Suprapubic skin (tissue), 4 donors: ENCODE measurements at regions not wholly inside any gene's neighbourhood (a gene's known extent, or its start where the extent isn't known, plus 50 kb on each side); places are given as distances from the start of the nearest gene placed in this dataset.

Source experiments
- DNase-seq, 2 donors: peaks; one replicate each; pipeline ENCODE4 v3.0.0-alpha.2; 2019; ENCODE audit warnings: low spot score in 2 of 2
- H3K27ac ChIP-seq: fragments of 200-600 bp; sonication (generic); one replicate; pipeline ENCODE4 v1.5.1; 2019
- H3K27me3 ChIP-seq: fragments of 200-600 bp; sonication (generic); one replicate; pipeline ENCODE4 v1.5.1; 2019
- H3K36me3 ChIP-seq: fragments of 200-600 bp; sonication (generic); one replicate; pipeline ENCODE4 v1.5.1; 2019
- H3K4me1 ChIP-seq: fragments of 200-600 bp; sonication (generic); one replicate; pipeline ENCODE4 v1.5.1; 2019
- H3K4me3 ChIP-seq: fragments of 200-600 bp; sonication (generic); one replicate; pipeline ENCODE4 v1.5.1; 2019; ENCODE audit warnings: mild to moderate bottlenecking
- H3K9me3 ChIP-seq: fragments of 200-600 bp; sonication (generic); one replicate; pipeline ENCODE4 v1.5.1; 2019
- CTCF ChIP-seq, 2 donors: fragments of 200-600 bp in 1 of 2; fragments of 450-650 bp in 1 of 2; sonication (generic) in 1 of 2; IDR thresholded peaks; one replicate each; pipeline ENCODE4 v1.5.1; 2016 to 2019; ENCODE audit warnings: antibody characterized with exemption in 2 of 2, mild to moderate bottlenecking in 1 of 2, moderate library complexity in 1 of 2
- EP300 ChIP-seq: sonication (generic); formaldehyde crosslinking; IDR thresholded peaks from one replicate; pipeline ENCODE4 v1.6.1; 2017; ENCODE audit warnings: antibody characterized with exemption
- POLR2A ChIP-seq, 2 donors: fragments of 450-650 bp; IDR thresholded peaks; one replicate each; pipeline ENCODE4 v1.6.1; 2017; ENCODE audit warnings: antibody characterized with exemption in 2 of 2, mild to moderate bottlenecking in 2 of 2, moderate library complexity in 2 of 2
- POLR2AphosphoS5 ChIP-seq, 3 donors: sonication (generic); formaldehyde crosslinking; IDR thresholded peaks; one replicate each; pipeline ENCODE4 v1.6.1; 2017; ENCODE audit warnings: antibody characterized with exemption in 3 of 3
- WGBS: methylation state at CpG from one replicate; pipeline ENCODE4 v1.1.5; 2018; 5-methylcytosine and 5-hydroxymethylcytosine counted together

DNA sequence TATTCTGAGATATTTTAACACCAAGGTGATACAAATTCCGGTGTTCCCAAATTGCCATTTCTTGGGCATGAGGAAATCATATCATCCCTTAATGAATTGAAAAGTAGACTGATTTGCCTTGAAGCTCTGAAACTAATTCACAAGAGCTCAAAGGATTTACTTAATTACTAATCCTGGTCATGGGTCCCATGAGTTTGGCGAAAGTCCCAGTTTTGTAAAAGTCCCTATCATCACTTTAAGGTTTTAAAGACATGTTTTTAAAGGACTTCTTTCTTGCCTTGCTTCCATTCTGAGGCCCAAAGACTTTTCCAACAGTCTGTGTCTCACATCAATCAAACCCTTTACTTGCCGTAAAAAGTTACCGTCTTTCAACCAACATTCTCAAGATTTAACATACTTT, 377.9 kb downstream of the DNAJB9 start:
- Histone ChIP-seq H3K4me3 (no peak overlapping the region), H3K4me1 (no peaks in the 10 kb centered on the region), H3K27me3 (no peaks in the 10 kb centered on the region), H3K36me3 (no peaks in the 10 kb centered on the region), H3K27ac (no peak overlapping the region), H3K9me3 (peaks cover 9% of the 10 kb centered on the region)
- TF ChIP-seq POLR2AphosphoS5 (IDR thresholded peaks at IDR 0.05) = no peak
- TF ChIP-seq POLR2A (IDR thresholded peaks at IDR 0.05) = no peak
- TF ChIP-seq CTCF (IDR thresholded peaks at IDR 0.05) = no peak
- TF ChIP-seq EP300 = no peak
- 78% methylated on average over 4 of the region's 4 CpGs for WGBS
- no peak for DNase-seq

- no peaks in the 10 kb centered on the region for H3K27me3 ChIP-seq
- H3K9me3 ChIP-seq = no peaks in the 10 kb centered on the region
- 62% methylated on average over 2 of the region's 2 CpGs for WGBS
- no peaks in the 10 kb centered on the region for H3K36me3 ChIP-seq
- no peaks in the 10 kb centered on the region for H3K4me1 ChIP-seq
- no peak for DNase-seq
- H3K4me3 ChIP-seq = no peak overlapping the region
- TF ChIP-seq EP300 = no peak
- H3K27ac ChIP-seq = no peak overlapping the region
Observed at GRCh38 chr7:108972004-108972403, 402.3 kb downstream of the DNAJB9 start.

- Histone ChIP-seq H3K9me3 (no peaks in the 10 kb centered on the region), H3K27me3 (no peaks in the 10 kb centered on the region), H3K4me3 (no peak overlapping the region), H3K36me3 (no peaks in the 10 kb centered on the region), H3K4me1 (no peaks in the 10 kb centered on the region), H3K27ac (no peak overlapping the region)
- 89% methylated on average over 1 of the region's 1 CpG for WGBS
- no peak for DNase-seq
- TF ChIP-seq POLR2A (IDR thresholded peaks at IDR 0.05) (no peak), EP300 (no peak), CTCF (IDR thresholded peaks at IDR 0.05) (no peak), POLR2AphosphoS5 (IDR thresholded peaks at IDR 0.05) (no peak)
Observed at GRCh38 chr7:108973075-108973474, 403.4 kb downstream of the DNAJB9 start.

DNA sequence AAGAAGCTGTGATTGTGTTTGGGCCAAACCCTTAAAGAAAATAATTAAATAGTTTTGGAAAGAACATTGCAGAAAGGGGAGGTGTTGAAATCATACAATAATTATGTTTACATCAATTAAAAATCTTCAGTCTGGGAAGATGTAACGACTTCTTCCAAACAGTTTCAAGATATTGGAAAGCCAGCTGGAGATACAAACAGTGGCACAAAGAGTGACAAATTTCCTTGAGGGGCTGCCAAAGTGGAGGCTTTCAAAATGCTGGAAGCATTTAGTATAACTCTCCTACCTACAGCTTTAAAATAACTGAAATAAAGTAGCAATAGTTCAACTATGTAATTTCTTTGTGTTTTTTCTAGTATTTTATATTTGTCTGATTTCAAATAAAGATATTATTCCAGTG, 405.0 kb downstream of the DNAJB9 start:
- Histone ChIP-seq H3K4me1 (no peaks in the 10 kb centered on the region), H3K27me3 (no peaks in the 10 kb centered on the region), H3K4me3 (no peak overlapping the region), H3K9me3 (no peaks in the 10 kb centered on the region), H3K36me3 (no peaks in the 10 kb centered on the region), H3K27ac (no peak overlapping the region)
- 31% methylated on average over 1 of the region's 1 CpG for WGBS
- TF ChIP-seq POLR2AphosphoS5 (IDR thresholded peaks at IDR 0.05) (no peak), CTCF (IDR thresholded peaks at IDR 0.05) (no peak), POLR2A (IDR thresholded peaks at IDR 0.05) (no peak), EP300 (no peak)
- DNase-seq = no peak

DNA sequence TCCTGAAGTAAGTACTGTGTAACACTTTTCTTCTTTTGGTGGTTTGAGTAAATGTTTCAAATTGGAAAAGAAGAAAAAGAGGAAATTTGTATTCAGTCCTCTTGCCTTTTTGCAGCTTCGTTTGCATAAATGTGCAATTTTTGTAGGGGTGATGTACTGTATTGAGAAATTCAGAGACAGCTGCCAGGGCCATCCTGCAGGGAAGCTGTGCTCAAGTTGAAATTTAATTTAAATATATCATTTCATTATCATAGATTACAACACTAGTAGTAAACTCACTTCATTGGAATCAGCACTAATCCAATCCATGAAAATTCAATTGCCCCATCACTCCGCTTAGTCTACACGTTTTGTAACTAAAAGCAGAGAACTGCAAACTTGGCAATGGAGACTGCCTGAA, 415.4 kb downstream of the DNAJB9 start:
- WGBS = 67% methylated on average over 3 of the region's 3 CpGs
- H3K9me3 ChIP-seq = peaks cover 9% of the 10 kb centered on the region
- H3K27me3 ChIP-seq = no peaks in the 10 kb centered on the region
- no peaks in the 10 kb centered on the region for H3K36me3 ChIP-seq
- no peak overlapping the region for H3K4me3 ChIP-seq
- TF ChIP-seq EP300 (no peak), CTCF (IDR thresholded peaks at IDR 0.05) (no peak), POLR2A (IDR thresholded peaks at IDR 0.05) (no peak), POLR2AphosphoS5 (IDR thresholded peaks at IDR 0.05) (no peak)
- no peak overlapping the region for H3K27ac ChIP-seq
- no peaks in the 10 kb centered on the region for H3K4me1 ChIP-seq
- DNase-seq = no peak

GRCh38 chr7:108989319-108989718, 419.6 kb downstream of the DNAJB9 start:
- H3K27me3 ChIP-seq = no peaks in the 10 kb centered on the region
- no peak for TF ChIP-seq CTCF (IDR thresholded peaks at IDR 0.05)
- no peak for TF ChIP-seq POLR2A (IDR thresholded peaks at IDR 0.05)
- no peak for TF ChIP-seq POLR2AphosphoS5 (IDR thresholded peaks at IDR 0.05)
- TF ChIP-seq EP300 = no peak
- H3K36me3 ChIP-seq = no peaks in the 10 kb centered on the region
- no peak overlapping the region for H3K4me3 ChIP-seq
- DNase-seq = no peak
- H3K27ac ChIP-seq = no peak overlapping the region
- WGBS = 97% methylated on average over 2 of the region's 2 CpGs
- H3K4me1 ChIP-seq = no peaks in the 10 kb centered on the region
- no peaks in the 10 kb centered on the region for H3K9me3 ChIP-seq
